ENCODE measurements at regions not wholly inside any gene's neighbourhood (a gene's known extent, or its start where the extent isn't known, plus 50 kb on each side); places are given as distances from the start of the nearest gene placed in this dataset.
"Not testable (repeated sequence)": the region's sequence is repeated elsewhere in the genome, so short reads cannot be mapped to it uniquely, and the experiment has no call there.

GRCh38 chr21:14829685-14830084 is 235.1 kb downstream of the NRIP1 start:
- no peaks in the 10 kb centered on the region for H3K27me3 ChIP-seq (replicated peaks; ENCODE audit: control insufficient read depth, insufficient read depth, low read length, poor library complexity, severe bottlenecking)
- H3K27ac ChIP-seq (ENCODE audit: insufficient read depth, low read length, poor library complexity, severe bottlenecking) = no peak overlapping the region
- H3K4me1 ChIP-seq (ENCODE audit: control insufficient read depth, insufficient read depth, low read length, poor library complexity, severe bottlenecking) = no peaks in the 10 kb centered on the region
- no peak overlapping the region for H3K4me3 ChIP-seq (ENCODE audit: insufficient read depth, low read depth, low read length, poor library complexity, severe bottlenecking)
- no peaks in the 10 kb centered on the region for H3K9me3 ChIP-seq (ENCODE audit: control insufficient read depth, low read length)
- no peaks in the 10 kb centered on the region for H3K36me3 ChIP-seq (ENCODE audit: control insufficient read depth, insufficient read depth, low read length)
- DNase-seq = no peak

- Histone ChIP-seq H3K27me3 (replicated peaks; ENCODE audit: control insufficient read depth, insufficient read depth, low read length, poor library complexity, severe bottlenecking) (no peaks in the 10 kb centered on the region), H3K4me3 (ENCODE audit: insufficient read depth, low read depth, low read length, poor library complexity, severe bottlenecking) (no peak overlapping the region), H3K4me1 (ENCODE audit: control insufficient read depth, insufficient read depth, low read length, poor library complexity, severe bottlenecking) (no peaks in the 10 kb centered on the region), H3K36me3 (ENCODE audit: control insufficient read depth, insufficient read depth, low read length) (no peaks in the 10 kb centered on the region), H3K9me3 (ENCODE audit: control insufficient read depth, low read length) (no peaks in the 10 kb centered on the region), H3K27ac (ENCODE audit: insufficient read depth, low read length, poor library complexity, severe bottlenecking) (no peak overlapping the region)
- no peak for DNase-seq
These were observed 237.3 kb downstream of the NRIP1 start for GRCh38 chr21:14827468-14827867.

- H3K4me3 ChIP-seq (ENCODE audit: insufficient read depth, low read depth, low read length, poor library complexity, severe bottlenecking) = no peak overlapping the region
- H3K9me3 ChIP-seq (ENCODE audit: control insufficient read depth, low read length) = no peaks in the 10 kb centered on the region
- no peak for DNase-seq
- no peaks in the 10 kb centered on the region for H3K4me1 ChIP-seq (ENCODE audit: control insufficient read depth, insufficient read depth, low read length, poor library complexity, severe bottlenecking)
- H3K36me3 ChIP-seq (ENCODE audit: control insufficient read depth, insufficient read depth, low read length) = no peaks in the 10 kb centered on the region
- H3K27me3 ChIP-seq (replicated peaks; ENCODE audit: control insufficient read depth, insufficient read depth, low read length, poor library complexity, severe bottlenecking) = no peaks in the 10 kb centered on the region
- H3K27ac ChIP-seq (ENCODE audit: insufficient read depth, low read length, poor library complexity, severe bottlenecking) = no peak overlapping the region
These were observed 238.2 kb downstream of the NRIP1 start for GRCh38 chr21:14826630-14827029.

GRCh38 chr21:14825514-14825974 is 239.3 kb downstream of the NRIP1 start:
- no peaks in the 10 kb centered on the region for H3K4me1 ChIP-seq (ENCODE audit: control insufficient read depth, insufficient read depth, low read length, poor library complexity, severe bottlenecking)
- no peaks in the 10 kb centered on the region for H3K36me3 ChIP-seq (ENCODE audit: control insufficient read depth, insufficient read depth, low read length)
- no peak overlapping the region for H3K27ac ChIP-seq (ENCODE audit: insufficient read depth, low read length, poor library complexity, severe bottlenecking)
- no peaks in the 10 kb centered on the region for H3K27me3 ChIP-seq (replicated peaks; ENCODE audit: control insufficient read depth, insufficient read depth, low read length, poor library complexity, severe bottlenecking)
- DNase-seq = no peak
- no peak overlapping the region for H3K4me3 ChIP-seq (ENCODE audit: insufficient read depth, low read depth, low read length, poor library complexity, severe bottlenecking)
- H3K9me3 ChIP-seq (ENCODE audit: control insufficient read depth, low read length) = no peaks in the 10 kb centered on the region

GRCh38 chr21:14824126-14824525 is 240.7 kb downstream of the NRIP1 start:
- Histone ChIP-seq H3K4me3 (ENCODE audit: insufficient read depth, low read depth, low read length, poor library complexity, severe bottlenecking) (no peak overlapping the region), H3K9me3 (ENCODE audit: control insufficient read depth, low read length) (no peaks in the 10 kb centered on the region), H3K36me3 (ENCODE audit: control insufficient read depth, insufficient read depth, low read length) (no peaks in the 10 kb centered on the region), H3K27me3 (replicated peaks; ENCODE audit: control insufficient read depth, insufficient read depth, low read length, poor library complexity, severe bottlenecking) (no peaks in the 10 kb centered on the region), H3K27ac (ENCODE audit: insufficient read depth, low read length, poor library complexity, severe bottlenecking) (no peak overlapping the region), H3K4me1 (ENCODE audit: control insufficient read depth, insufficient read depth, low read length, poor library complexity, severe bottlenecking) (no peaks in the 10 kb centered on the region)
- DNase-seq = no peak

GRCh38 chr21:14817311-14817710 is 247.5 kb downstream of the NRIP1 start:
- Histone ChIP-seq H3K4me1 (ENCODE audit: control insufficient read depth, insufficient read depth, low read length, poor library complexity, severe bottlenecking) (no peaks in the 10 kb centered on the region), H3K4me3 (ENCODE audit: insufficient read depth, low read depth, low read length, poor library complexity, severe bottlenecking) (no peak overlapping the region), H3K27ac (ENCODE audit: insufficient read depth, low read length, poor library complexity, severe bottlenecking) (no peak overlapping the region), H3K27me3 (replicated peaks; ENCODE audit: control insufficient read depth, insufficient read depth, low read length, poor library complexity, severe bottlenecking) (no peaks in the 10 kb centered on the region), H3K36me3 (ENCODE audit: control insufficient read depth, insufficient read depth, low read length) (no peaks in the 10 kb centered on the region), H3K9me3 (ENCODE audit: control insufficient read depth, low read length) (no peaks in the 10 kb centered on the region)
- DNase-seq = no peak

GRCh38 chr21:14814991-14815390 is 249.8 kb downstream of the NRIP1 start:
- Histone ChIP-seq H3K36me3 (ENCODE audit: control insufficient read depth, insufficient read depth, low read length) (no peaks in the 10 kb centered on the region), H3K9me3 (ENCODE audit: control insufficient read depth, low read length) (no peaks in the 10 kb centered on the region), H3K27me3 (replicated peaks; ENCODE audit: control insufficient read depth, insufficient read depth, low read length, poor library complexity, severe bottlenecking) (no peaks in the 10 kb centered on the region), H3K27ac (ENCODE audit: insufficient read depth, low read length, poor library complexity, severe bottlenecking) (no peak overlapping the region), H3K4me3 (ENCODE audit: insufficient read depth, low read depth, low read length, poor library complexity, severe bottlenecking) (no peak overlapping the region), H3K4me1 (ENCODE audit: control insufficient read depth, insufficient read depth, low read length, poor library complexity, severe bottlenecking) (no peaks in the 10 kb centered on the region)
- DNase-seq = no peak

- no peak overlapping the region for H3K27ac ChIP-seq (ENCODE audit: insufficient read depth, low read length, poor library complexity, severe bottlenecking)
- no peak overlapping the region for H3K4me3 ChIP-seq (ENCODE audit: insufficient read depth, low read depth, low read length, poor library complexity, severe bottlenecking)
- H3K9me3 ChIP-seq (ENCODE audit: control insufficient read depth, low read length) = no peaks in the 10 kb centered on the region
- H3K4me1 ChIP-seq (ENCODE audit: control insufficient read depth, insufficient read depth, low read length, poor library complexity, severe bottlenecking) = no peaks in the 10 kb centered on the region
- H3K36me3 ChIP-seq (ENCODE audit: control insufficient read depth, insufficient read depth, low read length) = no peaks in the 10 kb centered on the region
- no peak for DNase-seq
- H3K27me3 ChIP-seq (replicated peaks; ENCODE audit: control insufficient read depth, insufficient read depth, low read length, poor library complexity, severe bottlenecking) = no peaks in the 10 kb centered on the region
These were observed 250.5 kb downstream of the NRIP1 start for GRCh38 chr21:14814282-14814681.

GRCh38 chr21:14804170-14804569 is 258.1 kb upstream of the SAMSN1 start:
- not testable (repeated sequence) for H3K4me1 ChIP-seq (ENCODE audit: control insufficient read depth, insufficient read depth, low read length, poor library complexity, severe bottlenecking); H3K27ac ChIP-seq (ENCODE audit: insufficient read depth, low read length, poor library complexity, severe bottlenecking); H3K27me3 ChIP-seq (replicated peaks; ENCODE audit: control insufficient read depth, insufficient read depth, low read length, poor library complexity, severe bottlenecking); DNase-seq; H3K36me3 ChIP-seq (ENCODE audit: control insufficient read depth, insufficient read depth, low read length); H3K9me3 ChIP-seq (ENCODE audit: control insufficient read depth, low read length); H3K4me3 ChIP-seq (ENCODE audit: insufficient read depth, low read depth, low read length, poor library complexity, severe bottlenecking)

- H3K27ac ChIP-seq (ENCODE audit: insufficient read depth, low read length, poor library complexity, severe bottlenecking) = no peak overlapping the region
- no peaks in the 10 kb centered on the region for H3K4me1 ChIP-seq (ENCODE audit: control insufficient read depth, insufficient read depth, low read length, poor library complexity, severe bottlenecking)
- H3K9me3 ChIP-seq (ENCODE audit: control insufficient read depth, low read length) = peaks cover 5% of the 10 kb centered on the region
- no peaks in the 10 kb centered on the region for H3K36me3 ChIP-seq (ENCODE audit: control insufficient read depth, insufficient read depth, low read length)
- DNase-seq = no peak
- H3K4me3 ChIP-seq (ENCODE audit: insufficient read depth, low read depth, low read length, poor library complexity, severe bottlenecking) = no peak overlapping the region
- H3K27me3 ChIP-seq (replicated peaks; ENCODE audit: control insufficient read depth, insufficient read depth, low read length, poor library complexity, severe bottlenecking) = no peaks in the 10 kb centered on the region
These were observed 251.4 kb upstream of the SAMSN1 start for GRCh38 chr21:14797543-14797942.

- no peaks in the 10 kb centered on the region for H3K27me3 ChIP-seq (replicated peaks; ENCODE audit: control insufficient read depth, insufficient read depth, low read length, poor library complexity, severe bottlenecking)
- no peak for DNase-seq
- no peak overlapping the region for H3K4me3 ChIP-seq (ENCODE audit: insufficient read depth, low read depth, low read length, poor library complexity, severe bottlenecking)
- H3K36me3 ChIP-seq (ENCODE audit: control insufficient read depth, insufficient read depth, low read length) = no peaks in the 10 kb centered on the region
- no peaks in the 10 kb centered on the region for H3K9me3 ChIP-seq (ENCODE audit: control insufficient read depth, low read length)
- H3K4me1 ChIP-seq (ENCODE audit: control insufficient read depth, insufficient read depth, low read length, poor library complexity, severe bottlenecking) = no peaks in the 10 kb centered on the region
- H3K27ac ChIP-seq (ENCODE audit: insufficient read depth, low read length, poor library complexity, severe bottlenecking) = no peak overlapping the region
These were observed 241.2 kb upstream of the SAMSN1 start for GRCh38 chr21:14787312-14787711.

All from effector memory CD4-positive, alpha-beta T cell (primary cell).